A673 (cell line): ENCODE measurements at regions not wholly inside any gene's neighbourhood (a gene's known extent, or its start where the extent isn't known, plus 50 kb on each side); places are given as distances from the start of the nearest gene placed in this dataset.

Source experiments
- BruUV-seq: library from RNA; stranded (reverse); fragments of 400-500 nt; replicated peaks from 2 replicates; lab custom pipeline; 2021; lab: Mats Ljungman, UMichigan
- CTCF ChIA-PET: fragments of 300-600 bp; sonication (Branson Sonifier 250); formaldehyde crosslinking; loops from one replicate; lab custom pipeline; 2022; ENCODE audit warnings: antibody characterized with exemption; lab: Charles Lee
- POLR2A ChIA-PET: fragments of 300-600 bp; sonication (Branson Sonifier 250); formaldehyde crosslinking; loops from one replicate; lab custom pipeline; 2022; ENCODE audit warnings: antibody characterized with exemption; ENCODE audit not compliant: low non-redundant PET; lab: Charles Lee
- DNase-seq: peaks from one replicate; pipeline ENCODE4 v3.0.0-alpha.2; 2015; ENCODE audit warnings: low spot score
- H3K27ac ChIP-seq: fragments of 200-600 bp; sonication (generic); 2 replicates; pipeline ENCODE4 v1.5.1; 2016; ENCODE audit warnings: mixed run types, low read depth, mild to moderate bottlenecking, mixed read lengths, antibody characterized with exemption, low read length; ENCODE audit not compliant: poor library complexity, severe bottlenecking
- H3K27me3 ChIP-seq: fragments of 200-600 bp; sonication (generic); replicated peaks from 2 replicates; pipeline ENCODE4 v1.6.1; 2017; ENCODE audit warnings: mixed run types, low read depth, mild to moderate bottlenecking, mixed read lengths, antibody characterized with exemption, low read length; ENCODE audit not compliant: insufficient read depth, poor library complexity
- H3K36me3 ChIP-seq: fragments of 200-600 bp; sonication (generic); 2 replicates; pipeline ENCODE4 v1.6.1; 2016; ENCODE audit warnings: mixed run types, mild to moderate bottlenecking, mixed read lengths, antibody characterized with exemption, low read length; ENCODE audit not compliant: insufficient read depth, poor library complexity, severe bottlenecking
- H3K4me1 ChIP-seq: fragments of 200-600 bp; sonication (generic); 2 replicates; pipeline ENCODE4 v1.6.1; 2017; ENCODE audit warnings: mixed run types, mild to moderate bottlenecking, mixed read lengths, antibody characterized with exemption, low read length; ENCODE audit not compliant: insufficient read depth, poor library complexity, severe bottlenecking
- H3K4me3 ChIP-seq: fragments of 200-600 bp; sonication (generic); 2 replicates; pipeline ENCODE4 v1.5.1; 2016; ENCODE audit warnings: low read depth, mixed run types, mild to moderate bottlenecking, mixed read lengths, low read length; ENCODE audit not compliant: poor library complexity, severe bottlenecking
- H3K9me3 ChIP-seq: fragments of 200-600 bp; sonication (generic); 2 replicates; pipeline ENCODE4 v1.6.1; 2016; ENCODE audit warnings: mixed run types, low read depth, mild to moderate bottlenecking, mixed read lengths, antibody characterized with exemption, low read length; ENCODE audit not compliant: poor library complexity, severe bottlenecking
- CTCF ChIP-seq: fragments of 300-800, 200-600 bp; sonication (generic); conservative IDR thresholded peaks from 2 replicates; pipeline ENCODE4 v1.5.1; 2017; ENCODE audit warnings: low read depth, mild to moderate bottlenecking, antibody characterized with exemption, low read length, moderate library complexity, mixed read lengths
- EZH2 ChIP-seq: fragments of 200-600 bp; sonication (generic); IDR thresholded peaks from 2 replicates; pipeline ENCODE4 v1.6.1; 2017; ENCODE audit warnings: borderline replicate concordance, low read depth, mild to moderate bottlenecking, mixed read lengths, antibody characterized with exemption, low read length; ENCODE audit not compliant: poor library complexity, severe bottlenecking
- intact Hi-C: fragments of 100-400 bp; cut with micrococcal nuclease; formaldehyde crosslinking; loops from one replicate; pipeline ENCODE4 v1.10.0; 2022; ENCODE audit not compliant: unreplicated experiment

DNA sequence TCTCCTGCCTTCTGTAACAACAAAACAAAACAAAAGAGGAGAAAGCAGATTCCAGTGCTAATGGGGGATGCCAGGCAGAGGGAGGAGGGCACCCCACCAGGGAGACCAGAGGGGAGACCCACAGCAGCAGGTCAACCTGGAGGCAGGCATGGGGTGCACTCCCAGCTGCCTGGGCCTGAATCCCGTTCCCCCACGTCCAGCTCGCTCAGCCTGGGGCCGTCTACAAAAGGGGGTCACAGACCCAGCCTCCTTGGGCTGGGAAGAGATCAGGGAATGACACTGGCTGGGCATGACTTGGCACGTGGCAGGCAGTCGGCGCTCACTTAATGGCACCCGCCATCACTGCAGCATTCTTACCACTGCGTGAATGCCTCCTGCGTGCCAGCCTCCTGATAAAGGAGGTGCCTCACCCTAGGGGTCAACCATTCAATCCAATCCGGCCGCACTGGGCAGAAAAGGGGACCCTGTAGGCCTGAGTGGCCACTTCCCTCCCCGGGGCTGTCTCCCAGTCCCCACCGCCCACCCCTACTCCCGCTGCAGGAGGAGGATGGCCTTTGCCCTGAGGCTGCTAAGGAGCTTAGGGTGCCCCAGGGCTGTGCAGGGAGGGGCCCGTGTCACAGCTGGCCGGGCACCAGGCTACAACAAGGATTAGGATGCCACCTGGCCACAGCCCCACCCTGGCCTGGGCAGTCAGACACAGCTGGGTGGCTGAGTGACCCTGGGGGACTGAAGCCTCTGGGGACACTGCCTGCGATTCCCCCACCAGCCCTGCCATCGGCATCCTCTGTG lies 87.5 kb downstream of the NCOR2 start:
- no peaks in the 10 kb centered on the region for H3K27me3 ChIP-seq
- H3K36me3 ChIP-seq = peaks cover 57% of the 10 kb centered on the region
- no TSS peak for BruUV-seq
- DNase-seq = no peak
- H3K4me3 ChIP-seq = no peak overlapping the region
- ChIA-PET POLR2A (no interaction called here), CTCF (no interaction called here)
- H3K9me3 ChIP-seq = no peaks in the 10 kb centered on the region
- no peaks in the 10 kb centered on the region for H3K4me1 ChIP-seq
- intact Hi-C loops = no loop called here
- TF ChIP-seq CTCF (no peak), EZH2 (no peak)
- peak overlapping the region; percentile 30 for H3K27ac ChIP-seq

GRCh38 chr12:124478985-124479645 lies 88.3 kb downstream of the NCOR2 start:
- intact Hi-C loops = no loop called here
- POLR2A ChIA-PET = no interaction called here
- Histone ChIP-seq H3K4me1 (no peaks in the 10 kb centered on the region), H3K9me3 (peaks cover 4% of the 10 kb centered on the region), H3K36me3 (peaks cover 56% of the 10 kb centered on the region), H3K4me3 (no peak overlapping the region), H3K27me3 (no peaks in the 10 kb centered on the region), H3K27ac (no peak overlapping the region)
- CTCF ChIA-PET = no interaction called here
- no peak for DNase-seq
- no TSS peak for BruUV-seq
- TF ChIP-seq CTCF (no peak), EZH2 (no peak)

GRCh38 chr12:124478416-124478815 lies 89.0 kb downstream of the NCOR2 start:
- no TSS peak for BruUV-seq
- intact Hi-C loops = no loop called here
- H3K4me1 ChIP-seq = no peaks in the 10 kb centered on the region
- H3K36me3 ChIP-seq = peaks cover 62% of the 10 kb centered on the region
- H3K27ac ChIP-seq = no peak overlapping the region
- DNase-seq = no peak
- ChIA-PET CTCF (no interaction called here), POLR2A (no interaction called here)
- peaks cover 11% of the 10 kb centered on the region for H3K9me3 ChIP-seq
- H3K27me3 ChIP-seq = no peaks in the 10 kb centered on the region
- H3K4me3 ChIP-seq = no peak overlapping the region
- TF ChIP-seq EZH2 (no peak), CTCF (no peak)
